Endothelial cell (in vitro differentiated cells): ENCODE measurements at regions not wholly inside any gene's neighbourhood (a gene's known extent, or its start where the extent isn't known, plus 50 kb on each side); places are given as distances from the start of the nearest gene placed in this dataset.

ENCODE experiments used
- DNase-seq: peaks from one replicate; pipeline ENCODE4 v3.0.0; 2021; ENCODE audit warnings: low spot score
- H3K27ac Mint-ChIP-seq: one replicate; pipeline ENCODE4 v1.8.0; 2021; ENCODE audit warnings: mixed read lengths, inconsistent platforms; ENCODE audit not compliant: unreplicated experiment
- H3K27me3 Mint-ChIP-seq: one replicate; pipeline ENCODE4 v1.8.0; 2021; ENCODE audit warnings: mild to moderate bottlenecking, moderate library complexity, mixed read lengths, inconsistent platforms; ENCODE audit not compliant: unreplicated experiment
- H3K36me3 Mint-ChIP-seq: one replicate; pipeline ENCODE4 v1.8.0; 2021; ENCODE audit warnings: mild to moderate bottlenecking, low read depth, mixed read lengths, inconsistent platforms; ENCODE audit not compliant: unreplicated experiment
- H3K4me1 Mint-ChIP-seq: one replicate; pipeline ENCODE4 v1.8.0; 2021; ENCODE audit warnings: mild to moderate bottlenecking, mixed read lengths, inconsistent platforms; ENCODE audit not compliant: unreplicated experiment
- H3K4me3 Mint-ChIP-seq: one replicate; pipeline ENCODE4 v1.8.0; 2021; ENCODE audit warnings: mild to moderate bottlenecking, mixed read lengths, inconsistent platforms; ENCODE audit not compliant: unreplicated experiment
- H3K9me3 Mint-ChIP-seq: one replicate; pipeline ENCODE4 v1.8.0; 2021; ENCODE audit warnings: mixed read lengths, inconsistent platforms; ENCODE audit not compliant: unreplicated experiment
- TF ChIP-seq, protein P1 (sequence below): fragments of 200-600 bp; sonication (generic); IDR thresholded peaks from one replicate; pipeline ENCODE4 v1.5.0; 2021; ENCODE audit warnings: antibody characterized with exemption; ENCODE audit not compliant: unreplicated experiment

DNA sequence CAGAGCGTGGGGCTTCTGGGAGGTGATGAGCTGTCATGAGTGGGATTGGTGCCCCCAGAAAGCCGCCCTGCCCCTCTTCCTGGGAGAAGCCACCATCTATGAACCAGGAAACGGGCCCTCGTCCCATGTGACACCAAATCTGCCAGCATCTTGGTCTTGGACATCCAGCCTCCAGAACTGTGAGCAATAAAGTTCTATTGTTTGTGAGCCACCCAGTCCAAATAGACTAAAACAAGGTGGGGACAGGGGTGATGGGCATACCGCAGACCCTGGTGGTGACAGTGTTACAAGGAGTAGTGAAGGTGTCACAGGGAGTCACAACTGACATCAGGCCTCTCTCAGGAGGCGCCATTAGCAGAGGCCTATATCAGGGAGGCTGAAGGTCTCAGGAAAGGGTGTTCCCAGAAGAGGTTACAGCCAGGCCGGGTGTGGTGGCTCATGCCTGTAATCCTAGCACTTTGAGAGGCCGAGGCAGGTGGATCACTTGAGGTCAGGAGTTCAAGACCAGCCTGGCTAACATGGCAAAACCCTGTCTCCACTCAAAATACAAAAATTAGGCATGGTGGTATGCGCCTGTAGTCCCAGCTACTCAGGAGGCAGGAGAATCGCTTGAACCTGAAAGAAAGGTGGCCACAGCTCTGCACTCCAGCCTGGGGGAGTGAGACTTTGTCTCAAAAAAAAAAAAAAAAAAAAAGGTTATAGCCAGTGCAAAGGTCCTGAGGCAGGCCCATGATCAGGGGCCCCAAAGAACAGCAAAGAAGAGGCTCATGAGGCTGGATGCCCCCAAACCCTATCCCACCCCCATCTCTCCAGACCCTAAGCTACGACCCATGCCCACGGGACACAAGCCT, 53.0 kb downstream of the NCOR2 start:
- H3K27ac Mint-ChIP-seq, result no peak overlapping the region
- H3K36me3 Mint-ChIP-seq, result peaks cover 4% of the 10 kb centered on the region
- H3K4me1 Mint-ChIP-seq, result peaks cover 42% of the 10 kb centered on the region
- no peak for DNase-seq
- H3K4me3 Mint-ChIP-seq, result no peak overlapping the region
- peaks cover 6% of the 10 kb centered on the region for H3K27me3 Mint-ChIP-seq
- TF ChIP-seq, protein P1, sequence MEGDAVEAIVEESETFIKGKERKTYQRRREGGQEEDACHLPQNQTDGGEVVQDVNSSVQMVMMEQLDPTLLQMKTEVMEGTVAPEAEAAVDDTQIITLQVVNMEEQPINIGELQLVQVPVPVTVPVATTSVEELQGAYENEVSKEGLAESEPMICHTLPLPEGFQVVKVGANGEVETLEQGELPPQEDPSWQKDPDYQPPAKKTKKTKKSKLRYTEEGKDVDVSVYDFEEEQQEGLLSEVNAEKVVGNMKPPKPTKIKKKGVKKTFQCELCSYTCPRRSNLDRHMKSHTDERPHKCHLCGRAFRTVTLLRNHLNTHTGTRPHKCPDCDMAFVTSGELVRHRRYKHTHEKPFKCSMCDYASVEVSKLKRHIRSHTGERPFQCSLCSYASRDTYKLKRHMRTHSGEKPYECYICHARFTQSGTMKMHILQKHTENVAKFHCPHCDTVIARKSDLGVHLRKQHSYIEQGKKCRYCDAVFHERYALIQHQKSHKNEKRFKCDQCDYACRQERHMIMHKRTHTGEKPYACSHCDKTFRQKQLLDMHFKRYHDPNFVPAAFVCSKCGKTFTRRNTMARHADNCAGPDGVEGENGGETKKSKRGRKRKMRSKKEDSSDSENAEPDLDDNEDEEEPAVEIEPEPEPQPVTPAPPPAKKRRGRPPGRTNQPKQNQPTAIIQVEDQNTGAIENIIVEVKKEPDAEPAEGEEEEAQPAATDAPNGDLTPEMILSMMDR, result no peak
- no peaks in the 10 kb centered on the region for H3K9me3 Mint-ChIP-seq

DNA sequence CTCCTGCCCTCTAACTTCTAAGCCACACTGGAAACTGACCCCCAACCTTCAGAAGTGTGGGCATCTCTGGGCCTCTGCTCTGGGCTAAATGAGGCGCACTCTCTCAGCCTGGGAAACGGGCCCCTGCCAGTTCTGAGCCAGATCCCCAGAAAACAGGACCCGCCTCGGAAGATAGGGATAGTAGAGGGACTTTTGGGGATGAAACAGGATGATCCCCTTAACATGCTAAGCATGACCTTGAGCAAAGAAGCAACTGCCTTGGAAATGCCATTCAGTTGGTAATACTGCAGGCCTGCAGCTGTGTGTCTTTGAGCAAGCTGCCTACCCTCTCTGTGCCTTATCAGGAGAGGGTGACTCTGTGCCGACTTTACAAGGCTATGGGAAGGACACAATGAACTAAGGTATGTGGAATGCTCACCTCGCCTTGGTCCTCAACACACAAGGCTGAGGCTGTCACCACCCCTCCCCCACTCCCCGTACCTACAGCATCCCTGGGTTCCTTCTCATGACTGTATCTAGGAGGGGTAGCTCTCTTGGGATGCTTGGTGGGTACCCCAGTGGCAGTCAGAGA, 54.0 kb downstream of the NCOR2 start:
- H3K4me3 Mint-ChIP-seq, result no peak overlapping the region
- no peak for DNase-seq
- peaks cover 5% of the 10 kb centered on the region for H3K27me3 Mint-ChIP-seq
- TF ChIP-seq, protein P1, result no peak
- peak overlapping the region; percentile 84 for H3K27ac Mint-ChIP-seq
- H3K9me3 Mint-ChIP-seq, result no peaks in the 10 kb centered on the region
- peaks cover 35% of the 10 kb centered on the region for H3K4me1 Mint-ChIP-seq
- peaks cover 4% of the 10 kb centered on the region for H3K36me3 Mint-ChIP-seq

DNA sequence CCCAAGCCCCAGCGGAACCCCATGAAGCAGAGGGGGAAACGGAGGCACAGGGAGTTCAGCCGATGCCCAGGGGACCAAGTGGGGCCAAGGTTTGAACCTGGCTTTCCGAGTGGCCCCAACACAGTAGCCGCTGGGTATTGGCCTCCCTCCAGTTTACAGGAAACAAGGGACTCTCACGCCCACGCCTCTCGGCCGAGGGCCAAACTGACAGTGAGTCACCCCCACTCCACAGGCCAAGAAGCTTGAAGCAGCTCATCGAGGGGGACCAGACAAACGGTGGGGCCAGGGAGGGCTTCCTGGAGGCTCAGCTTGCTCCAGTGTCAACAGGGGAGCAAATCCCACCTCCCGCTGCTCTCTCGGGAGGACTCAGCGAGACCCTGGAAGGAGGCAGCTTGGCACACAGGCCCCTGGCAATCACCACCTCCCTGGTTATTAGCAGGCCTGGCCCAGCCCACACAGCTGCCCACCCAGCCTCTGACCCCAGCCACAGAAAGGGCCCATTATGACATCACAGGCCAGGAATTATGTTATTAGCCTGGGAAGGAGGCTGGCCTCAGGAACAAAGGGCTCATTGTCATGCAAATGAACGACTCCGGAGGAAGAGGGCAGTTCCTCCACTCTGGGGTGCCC, 54.6 kb downstream of the NCOR2 start:
- TF ChIP-seq, protein P1, result no peak
- peaks cover 6% of the 10 kb centered on the region for H3K27me3 Mint-ChIP-seq
- peaks cover 32% of the 10 kb centered on the region for H3K4me1 Mint-ChIP-seq
- H3K27ac Mint-ChIP-seq, result peak overlapping the region; percentile 84
- peaks cover 4% of the 10 kb centered on the region for H3K36me3 Mint-ChIP-seq
- H3K4me3 Mint-ChIP-seq, result no peak overlapping the region
- peak; percentile 46 for DNase-seq
- no peaks in the 10 kb centered on the region for H3K9me3 Mint-ChIP-seq

DNA sequence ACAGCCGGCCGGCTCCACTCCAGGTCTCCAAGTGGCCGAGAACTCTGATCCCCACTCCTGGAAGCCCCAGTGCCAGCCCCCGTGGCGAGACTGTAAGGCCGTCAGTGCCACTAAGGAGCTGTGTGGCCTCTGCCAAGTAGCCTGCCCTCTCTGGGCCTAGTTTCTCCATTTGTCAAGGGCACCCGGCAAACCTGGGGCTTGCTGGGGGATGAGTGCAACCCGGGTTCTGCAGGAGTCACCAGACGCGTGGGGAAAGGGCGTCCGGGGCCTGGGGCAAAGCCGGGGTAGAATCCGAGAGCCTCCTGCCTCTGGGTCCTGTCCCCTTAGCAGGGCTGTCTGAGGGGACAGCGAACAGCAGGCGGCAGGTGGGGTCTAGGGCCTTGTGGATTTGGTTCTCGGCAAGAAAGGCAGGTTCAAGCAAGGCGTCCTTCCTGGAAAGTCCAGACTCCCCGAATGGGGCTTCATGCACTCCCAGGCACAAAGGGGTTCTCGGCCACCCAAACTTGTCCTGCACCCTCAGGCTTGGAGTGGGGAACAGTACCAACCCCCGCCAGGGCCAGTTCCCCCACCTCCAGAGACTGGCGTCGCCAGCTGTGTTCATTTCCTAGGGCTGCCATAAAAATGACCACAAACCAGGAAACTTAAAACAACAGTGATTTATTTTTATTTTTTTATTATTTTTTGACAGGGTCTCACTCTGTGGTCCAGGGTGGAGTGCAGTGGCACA, 56.0 kb downstream of the NCOR2 start:
- TF ChIP-seq, protein P1, result no peak
- H3K4me3 Mint-ChIP-seq, result no peak overlapping the region
- H3K27me3 Mint-ChIP-seq, result peaks cover 6% of the 10 kb centered on the region
- H3K9me3 Mint-ChIP-seq, result no peaks in the 10 kb centered on the region
- peaks cover 4% of the 10 kb centered on the region for H3K36me3 Mint-ChIP-seq
- H3K27ac Mint-ChIP-seq, result no peak overlapping the region
- H3K4me1 Mint-ChIP-seq, result peaks cover 38% of the 10 kb centered on the region
- no peak for DNase-seq
